ENCODE measurements at regions not wholly inside any gene's neighbourhood (a gene's known extent, or its start where the extent isn't known, plus 50 kb on each side); places are given as distances from the start of the nearest gene placed in this dataset.

DNA sequence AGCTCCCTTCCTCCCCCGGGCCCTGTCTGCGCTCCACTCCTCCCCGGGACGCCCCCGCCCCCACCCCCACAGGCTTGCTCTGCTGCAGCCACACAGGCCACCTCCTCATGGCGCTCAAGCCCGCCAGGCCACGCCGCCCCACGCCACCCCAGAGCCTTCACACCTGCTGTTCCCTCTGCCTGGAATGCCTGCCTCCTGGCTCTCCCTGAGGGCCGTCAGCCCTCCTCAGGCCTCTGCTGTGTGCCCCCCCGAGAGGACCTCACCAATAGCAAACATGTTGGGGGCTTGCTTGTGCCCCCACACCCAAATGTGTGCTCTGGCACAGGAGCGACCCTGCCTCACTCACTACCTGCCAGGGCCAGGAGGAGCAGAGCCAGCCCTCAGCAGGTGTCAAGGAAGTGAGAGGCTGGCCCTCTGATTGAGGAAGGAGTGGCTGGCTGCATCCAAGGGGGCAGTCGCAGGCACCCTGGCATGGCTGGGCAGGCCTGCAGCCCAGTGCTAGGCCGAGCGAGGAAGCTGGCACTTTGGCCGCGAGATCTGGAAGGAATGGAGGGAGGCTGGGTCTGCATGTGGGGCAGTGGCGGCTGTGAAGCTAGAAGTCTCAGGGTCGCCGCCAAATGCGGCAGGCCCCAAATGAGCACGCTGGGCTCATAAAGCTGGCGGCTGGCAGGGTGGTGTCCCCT lies 86.5 kb downstream of the INHBB start:
- H3K9me2 ChIP-seq (replicated peaks; ENCODE audit: insufficient read depth, low read length), result no peaks in the 10 kb centered on the region
- no peak for DNase-seq
- H3F3A ChIP-seq (ENCODE audit: insufficient read depth, low read length), result no peaks in the 10 kb centered on the region
- H4K20me1 ChIP-seq (ENCODE audit: insufficient read depth, low read length), result no peaks in the 10 kb centered on the region
- no peaks in the 10 kb centered on the region for H3K36me3 ChIP-seq (replicated peaks; ENCODE audit: insufficient read depth, low read length)
- H3K9ac ChIP-seq (ENCODE audit: low read length), result no peak overlapping the region
- H3K9me3 ChIP-seq (replicated peaks; ENCODE audit: insufficient read depth, low read length), result no peaks in the 10 kb centered on the region
- no peaks in the 10 kb centered on the region for H3K79me2 ChIP-seq (ENCODE audit: low read length)
- no peak overlapping the region for H3K4me2 ChIP-seq (ENCODE audit: low read depth, low read length)
- TF ChIP-seq CTCF (IDR thresholded peaks at IDR 0.05; ENCODE audit: low read length), result no peak
- TF ChIP-seq EZH2phosphoT487 (IDR thresholded peaks at IDR 0.05; ENCODE audit: low read length), result no peak
- TF ChIP-seq EZH2 (optimal IDR thresholded peaks at IDR 0.05; ENCODE audit: low read depth, low read length), result no peak
- H3K27me3 ChIP-seq (replicated peaks; ENCODE audit: insufficient read depth, low read length), result no peaks in the 10 kb centered on the region; the same call in 1 of the 2 replicates
- no peak overlapping the region for H3K27ac ChIP-seq (ENCODE audit: low read length)
- H3K4me3 ChIP-seq (ENCODE audit: low read length), result no peak overlapping the region
- no peaks in the 10 kb centered on the region for H3K4me1 ChIP-seq (ENCODE audit: low read length)
- H2AFZ ChIP-seq (ENCODE audit: low read length), result no peak overlapping the region

DNA sequence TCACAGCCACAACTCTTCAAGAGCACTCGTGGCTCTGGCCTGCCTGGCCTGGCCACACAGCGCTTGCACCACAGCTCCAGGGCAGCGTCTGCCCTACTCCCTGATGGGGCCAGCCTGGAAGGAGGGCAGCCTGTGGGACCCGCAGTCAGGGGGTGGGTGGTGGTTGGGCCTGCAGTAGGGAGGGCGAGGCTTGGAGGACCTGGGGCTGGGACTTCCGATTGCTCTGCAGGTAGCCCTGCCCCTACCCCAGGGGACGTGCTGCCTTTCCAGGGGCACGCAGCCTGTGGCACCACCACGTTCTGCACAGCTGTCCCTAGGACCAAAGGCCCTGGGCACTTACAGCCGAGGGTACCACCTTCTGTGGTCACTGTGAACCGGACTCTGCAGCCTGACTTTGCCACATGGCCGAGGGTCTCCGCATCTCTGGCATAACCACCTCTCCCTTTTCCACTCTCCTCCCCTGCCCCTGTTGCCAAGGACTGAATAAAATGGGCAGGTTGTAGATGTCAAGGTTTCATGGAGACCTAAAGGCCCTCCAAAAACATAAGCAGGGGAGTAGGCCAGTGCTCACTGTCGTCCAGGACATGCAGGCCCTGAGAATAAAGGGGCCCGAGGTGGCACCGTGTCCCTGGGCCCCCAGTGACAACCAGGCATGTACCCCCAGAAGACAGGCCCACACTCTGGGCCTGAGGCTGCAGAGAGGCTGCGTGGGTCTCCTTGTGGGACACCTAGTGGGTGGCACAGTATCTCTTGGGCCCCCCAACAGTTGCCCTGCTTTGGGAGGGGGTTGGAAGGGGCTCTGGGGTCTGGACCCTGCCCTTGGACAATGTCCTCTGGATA lies 87.3 kb downstream of the INHBB start:
- no peaks in the 10 kb centered on the region for H3F3A ChIP-seq (ENCODE audit: insufficient read depth, low read length)
- no peak overlapping the region for H3K27ac ChIP-seq (ENCODE audit: low read length)
- H3K4me1 ChIP-seq (ENCODE audit: low read length), result no peaks in the 10 kb centered on the region
- no peaks in the 10 kb centered on the region for H3K79me2 ChIP-seq (ENCODE audit: low read length)
- H3K9ac ChIP-seq (ENCODE audit: low read length), result no peak overlapping the region
- no peak overlapping the region for H3K4me2 ChIP-seq (ENCODE audit: low read depth, low read length)
- no peaks in the 10 kb centered on the region; the same call in 1 of the 2 replicates for H3K27me3 ChIP-seq (replicated peaks; ENCODE audit: insufficient read depth, low read length)
- no peak for DNase-seq
- no peaks in the 10 kb centered on the region for H3K9me3 ChIP-seq (replicated peaks; ENCODE audit: insufficient read depth, low read length)
- no peak overlapping the region for H3K4me3 ChIP-seq (ENCODE audit: low read length)
- no peak overlapping the region for H2AFZ ChIP-seq (ENCODE audit: low read length)
- H3K36me3 ChIP-seq (replicated peaks; ENCODE audit: insufficient read depth, low read length), result no peaks in the 10 kb centered on the region
- H3K9me2 ChIP-seq (replicated peaks; ENCODE audit: insufficient read depth, low read length), result no peaks in the 10 kb centered on the region
- H4K20me1 ChIP-seq (ENCODE audit: insufficient read depth, low read length), result no peaks in the 10 kb centered on the region
- no peak for TF ChIP-seq EZH2 (optimal IDR thresholded peaks at IDR 0.05; ENCODE audit: low read depth, low read length)
- TF ChIP-seq CTCF (IDR thresholded peaks at IDR 0.05; ENCODE audit: low read length), result no peak
- no peak for TF ChIP-seq EZH2phosphoT487 (IDR thresholded peaks at IDR 0.05; ENCODE audit: low read length)

DNA sequence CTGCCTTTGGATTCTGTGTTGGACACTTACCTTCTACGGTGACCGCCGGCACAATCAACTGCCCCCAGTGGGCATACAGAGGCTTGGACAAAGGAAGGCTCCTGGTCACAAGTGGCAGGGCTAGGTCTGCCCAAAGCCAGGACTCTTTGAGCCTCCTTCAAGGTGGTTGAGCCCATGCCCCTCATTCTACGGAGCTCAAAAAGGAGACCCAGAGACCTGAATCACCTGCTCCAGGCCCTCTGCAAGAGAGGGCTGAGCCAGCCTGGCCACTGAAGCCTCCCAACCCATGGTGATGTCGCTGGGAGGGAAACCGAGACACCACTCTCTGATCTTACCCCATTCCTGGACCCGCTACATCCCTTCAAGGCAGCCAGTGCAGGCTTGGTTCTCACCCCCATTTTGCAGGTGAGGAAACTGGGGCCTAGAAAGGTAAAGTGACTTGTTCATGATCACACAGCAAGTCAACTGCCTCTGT lies 87.9 kb downstream of the INHBB start:
- H3K4me3 ChIP-seq (ENCODE audit: low read length), result no peak overlapping the region
- H3K4me2 ChIP-seq (ENCODE audit: low read depth, low read length), result no peak overlapping the region
- no peaks in the 10 kb centered on the region for H3K4me1 ChIP-seq (ENCODE audit: low read length)
- H2AFZ ChIP-seq (ENCODE audit: low read length), result no peak overlapping the region
- no peaks in the 10 kb centered on the region for H4K20me1 ChIP-seq (ENCODE audit: insufficient read depth, low read length)
- H3K9me3 ChIP-seq (replicated peaks; ENCODE audit: insufficient read depth, low read length), result no peaks in the 10 kb centered on the region
- no peaks in the 10 kb centered on the region for H3K36me3 ChIP-seq (replicated peaks; ENCODE audit: insufficient read depth, low read length)
- no peaks in the 10 kb centered on the region for H3F3A ChIP-seq (ENCODE audit: insufficient read depth, low read length)
- H3K79me2 ChIP-seq (ENCODE audit: low read length), result no peaks in the 10 kb centered on the region
- no peaks in the 10 kb centered on the region for H3K9me2 ChIP-seq (replicated peaks; ENCODE audit: insufficient read depth, low read length)
- no peaks in the 10 kb centered on the region; the same call in 1 of the 2 replicates for H3K27me3 ChIP-seq (replicated peaks; ENCODE audit: insufficient read depth, low read length)
- H3K27ac ChIP-seq (ENCODE audit: low read length), result no peak overlapping the region
- TF ChIP-seq EZH2phosphoT487 (IDR thresholded peaks at IDR 0.05; ENCODE audit: low read length) (no peak), EZH2 (optimal IDR thresholded peaks at IDR 0.05; ENCODE audit: low read depth, low read length) (no peak), CTCF (IDR thresholded peaks at IDR 0.05; ENCODE audit: low read length) (no peak)
- no peak for DNase-seq
- no peak overlapping the region for H3K9ac ChIP-seq (ENCODE audit: low read length)

Measured in MM.1S (cell line).